Limb (tissue), 2 donors: ENCODE measurements at regions not wholly inside any gene's neighbourhood (a gene's known extent, or its start where the extent isn't known, plus 50 kb on each side); places are given as distances from the start of the nearest gene placed in this dataset.

Experiments used
- DNase-seq, 2 donors: peaks; one replicate each; pipeline ENCODE4 v3.0.0-alpha.2; 2016; ENCODE audit errors: extremely low spot score in 2 of 2

DNA sequence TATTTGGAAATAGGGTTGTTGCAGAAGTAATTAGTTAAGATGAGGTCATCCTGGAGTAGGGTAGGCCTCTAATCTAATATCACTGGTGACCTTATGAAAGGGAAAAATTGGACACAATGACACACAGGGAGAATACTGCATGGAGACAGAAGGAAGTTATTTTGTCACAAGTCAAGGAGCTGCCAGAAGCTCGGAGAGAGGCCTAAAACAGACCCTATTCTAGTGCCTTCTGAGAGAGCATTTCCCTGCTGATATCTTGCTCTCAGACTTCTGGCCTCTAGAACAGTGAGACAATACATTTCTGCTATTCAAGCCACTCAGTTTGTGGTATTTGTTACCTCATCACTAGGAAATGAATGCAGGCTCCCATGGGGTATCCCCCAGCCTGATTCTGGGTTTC is 332.9 kb downstream of the CSNK1G3 start:
- DNase-seq = no peak

GRCh38 chr5:123835421-123835820 is 323.4 kb downstream of the CSNK1G3 start:
- DNase-seq = no peak

GRCh38 chr5:123830575-123830974 is 318.6 kb downstream of the CSNK1G3 start:
- DNase-seq = no peak

DNA sequence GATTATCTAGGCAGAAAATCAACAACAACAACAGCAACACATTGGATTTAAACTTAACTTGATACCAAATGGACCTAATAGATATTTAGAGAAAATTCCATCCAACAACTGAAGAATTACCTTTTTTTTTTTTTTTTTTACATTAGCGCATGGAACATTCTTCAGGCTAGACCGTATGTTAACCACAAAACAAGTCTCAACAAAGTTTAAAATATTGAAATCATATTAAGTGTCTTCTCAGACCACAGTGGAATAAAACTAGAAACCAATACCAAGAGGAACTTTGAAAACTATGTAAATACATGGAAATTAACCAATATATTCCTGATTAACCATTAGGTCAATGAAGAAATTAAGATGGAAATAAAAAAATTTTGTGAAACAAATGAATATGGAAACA is 315.8 kb downstream of the CSNK1G3 start:
- DNase-seq = no peak

GRCh38 chr5:123819833-123820232 is 307.9 kb downstream of the CSNK1G3 start:
- peak in 1 of 2 donors; percentile 69 for DNase-seq

DNA sequence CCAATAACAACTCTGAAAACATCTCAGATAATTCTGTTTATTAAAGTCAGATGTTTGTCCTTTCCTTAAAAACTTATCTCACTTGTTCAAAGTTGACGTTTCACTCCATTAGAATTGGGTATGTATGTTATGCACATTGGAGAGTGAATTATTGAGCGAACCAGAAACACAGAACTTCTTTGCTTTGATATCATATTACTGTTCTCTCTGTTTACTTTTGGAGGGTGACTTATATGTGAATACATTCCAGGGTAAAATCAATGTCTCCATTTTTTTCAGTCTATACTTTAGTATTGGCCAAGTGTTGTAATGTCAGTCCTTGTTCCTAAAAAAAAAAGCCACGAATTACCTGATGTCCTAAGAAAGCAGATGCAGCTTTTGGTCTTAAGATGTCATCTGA is 307.4 kb downstream of the CSNK1G3 start:
- no peak for DNase-seq

DNA sequence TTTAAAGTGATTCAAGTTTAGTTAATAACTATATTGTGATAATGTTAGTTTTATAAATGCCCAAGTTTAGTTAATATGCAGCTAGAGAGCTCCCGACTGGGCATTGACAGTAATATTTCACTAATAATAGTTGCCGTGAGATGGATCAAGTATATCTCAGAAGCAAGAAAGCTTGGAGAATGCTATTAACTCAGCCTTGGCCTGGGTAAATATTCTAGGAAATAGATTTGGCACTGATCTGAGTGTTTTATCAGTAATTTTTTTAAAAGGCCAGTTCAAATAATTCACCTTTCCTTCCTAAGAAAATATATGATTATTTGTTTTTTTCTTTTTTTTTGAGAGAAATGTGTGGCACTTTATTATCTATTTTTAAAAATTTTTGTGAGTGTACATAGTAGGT is 305.3 kb downstream of the CSNK1G3 start:
- no peak for DNase-seq

GRCh38 chr5:123814801-123815470 is 303.0 kb downstream of the CSNK1G3 start:
- DNase-seq = no peak

- peak in 1 of 2 donors; percentile 39 for DNase-seq
These were observed 302.1 kb downstream of the CSNK1G3 start for GRCh38 chr5:123813937-123814624.

GRCh38 chr5:123813264-123813663 is 301.3 kb downstream of the CSNK1G3 start:
- no peak for DNase-seq

DNA sequence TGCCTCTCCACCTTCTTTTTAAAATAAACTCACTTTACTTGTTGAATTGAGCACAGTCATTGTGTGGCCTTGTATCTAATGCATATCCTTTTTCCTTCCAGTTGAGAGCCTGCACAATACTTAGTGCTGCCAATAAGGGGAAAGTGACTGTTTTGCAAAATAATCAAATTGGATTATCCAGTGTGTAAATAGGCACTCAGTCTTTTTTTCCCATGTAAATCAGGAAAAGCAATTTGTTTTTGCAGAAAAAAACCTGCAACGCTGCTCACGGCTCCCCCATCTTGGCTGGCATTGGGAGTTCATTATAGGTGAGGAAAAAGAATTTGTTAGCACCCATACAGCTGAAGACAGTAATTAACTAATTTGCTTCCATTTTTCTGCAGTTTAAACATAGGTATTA is 299.9 kb downstream of the CSNK1G3 start:
- DNase-seq = no peak

- DNase-seq = no peak
These were observed 298.9 kb downstream of the CSNK1G3 start for GRCh38 chr5:123810746-123811340.

DNA sequence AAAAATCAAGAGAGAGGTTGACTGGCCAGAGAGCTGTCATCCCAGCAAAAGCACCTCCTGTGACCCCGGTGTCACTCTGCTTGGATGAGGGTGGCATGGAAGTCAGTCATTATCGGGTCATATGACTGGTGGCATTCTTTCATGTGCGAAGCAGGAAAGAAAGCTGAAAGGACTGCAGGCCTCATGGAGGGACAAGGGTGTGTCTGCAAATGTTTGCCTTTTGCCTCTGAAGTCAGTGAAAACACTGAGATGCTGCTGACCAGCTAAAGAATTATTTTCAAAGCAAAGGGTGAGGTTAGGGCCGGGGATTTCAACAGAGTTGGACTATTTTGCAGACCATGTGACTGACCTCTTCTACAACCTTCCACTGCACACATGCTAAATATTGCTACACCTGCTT is 298.3 kb downstream of the CSNK1G3 start:
- no peak for DNase-seq

- DNase-seq = peak in 1 of 2 donors; percentile 43
These were observed 297.7 kb downstream of the CSNK1G3 start for GRCh38 chr5:123809594-123810221.

DNA sequence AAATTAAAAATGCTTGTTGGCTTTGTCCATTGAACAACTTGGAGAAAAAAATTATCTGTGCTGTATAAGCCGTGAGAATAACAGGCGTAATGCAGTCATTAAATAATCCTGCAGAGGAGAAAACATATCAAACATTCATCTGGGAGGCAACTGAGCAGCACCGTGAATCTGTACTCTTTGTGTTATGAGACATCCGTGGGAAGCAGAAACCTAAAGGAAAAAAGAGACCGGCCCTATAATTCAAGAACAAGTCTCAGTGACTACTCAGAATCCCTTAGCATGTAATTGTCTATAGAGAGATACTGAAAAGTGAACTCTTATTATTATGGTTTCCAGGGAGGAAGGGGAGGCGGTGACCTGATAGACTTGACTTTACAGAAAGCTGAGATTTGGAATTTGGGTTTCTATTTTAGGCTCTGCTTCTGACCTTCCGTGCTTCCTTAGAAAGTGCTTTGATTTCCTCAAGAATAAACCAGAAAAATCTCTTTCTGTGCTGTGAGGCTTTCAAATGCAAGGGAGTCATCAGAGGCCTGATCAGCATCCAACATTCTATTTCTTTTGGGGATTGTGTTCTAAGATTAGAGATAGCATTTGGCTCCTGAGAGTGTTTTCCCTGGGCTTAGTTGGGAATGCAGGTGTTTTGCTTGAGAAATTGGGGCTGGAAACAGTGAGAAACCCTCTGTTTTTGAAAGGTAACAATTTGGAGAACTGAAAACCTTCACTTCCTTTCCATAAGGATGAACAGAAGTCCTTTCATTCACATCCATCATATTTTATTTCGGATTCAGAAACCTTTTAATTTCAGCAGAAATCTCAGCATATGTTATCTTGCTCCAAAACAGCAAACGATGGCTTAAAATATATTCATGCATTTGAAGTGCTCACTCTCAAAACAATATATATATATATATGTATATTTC is 296.7 kb downstream of the CSNK1G3 start:
- DNase-seq = no peak

GRCh38 chr5:123807177-123807945 is 295.4 kb downstream of the CSNK1G3 start:
- DNase-seq = no peak

DNA sequence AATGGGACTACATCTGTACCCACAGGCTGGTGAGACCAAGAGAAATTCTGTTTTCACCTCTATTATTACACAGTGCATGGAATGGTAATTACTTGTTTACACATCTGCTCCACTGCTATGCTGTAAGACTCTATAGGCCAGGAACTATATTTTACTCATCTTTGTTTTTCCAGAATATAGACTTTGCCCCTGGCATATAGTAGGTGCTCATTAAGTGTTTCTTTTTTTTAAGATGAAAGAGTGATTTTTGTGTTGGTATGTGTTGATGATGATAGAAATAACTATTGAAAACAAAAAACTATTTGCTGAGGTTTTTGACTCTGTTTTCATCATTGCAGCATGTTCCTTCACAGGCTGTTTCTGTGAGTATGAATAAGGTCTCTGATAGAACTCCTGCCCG is 294.7 kb downstream of the CSNK1G3 start:
- no peak for DNase-seq

DNA sequence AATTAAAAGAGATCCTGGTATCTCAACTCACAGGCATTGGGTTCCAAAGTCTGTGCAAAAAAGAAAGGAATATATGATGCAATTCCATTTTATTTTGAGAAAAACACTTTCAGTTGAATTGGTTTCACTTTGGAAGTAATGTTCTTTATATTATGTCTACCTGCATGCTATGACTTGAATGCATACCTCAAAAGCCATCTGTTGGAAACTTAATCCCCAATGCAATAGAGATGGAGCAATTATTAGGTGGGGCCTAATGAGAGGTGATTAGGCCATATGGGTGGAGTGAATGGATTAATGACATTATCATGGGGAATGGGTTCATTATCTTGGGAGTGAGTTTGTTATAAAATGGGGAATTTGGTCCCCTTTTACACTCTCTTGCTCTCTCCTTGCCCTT is 293.3 kb downstream of the CSNK1G3 start:
- DNase-seq = no peak

GRCh38 chr5:123803359-123803758 is 291.4 kb downstream of the CSNK1G3 start:
- no peak for DNase-seq

DNA sequence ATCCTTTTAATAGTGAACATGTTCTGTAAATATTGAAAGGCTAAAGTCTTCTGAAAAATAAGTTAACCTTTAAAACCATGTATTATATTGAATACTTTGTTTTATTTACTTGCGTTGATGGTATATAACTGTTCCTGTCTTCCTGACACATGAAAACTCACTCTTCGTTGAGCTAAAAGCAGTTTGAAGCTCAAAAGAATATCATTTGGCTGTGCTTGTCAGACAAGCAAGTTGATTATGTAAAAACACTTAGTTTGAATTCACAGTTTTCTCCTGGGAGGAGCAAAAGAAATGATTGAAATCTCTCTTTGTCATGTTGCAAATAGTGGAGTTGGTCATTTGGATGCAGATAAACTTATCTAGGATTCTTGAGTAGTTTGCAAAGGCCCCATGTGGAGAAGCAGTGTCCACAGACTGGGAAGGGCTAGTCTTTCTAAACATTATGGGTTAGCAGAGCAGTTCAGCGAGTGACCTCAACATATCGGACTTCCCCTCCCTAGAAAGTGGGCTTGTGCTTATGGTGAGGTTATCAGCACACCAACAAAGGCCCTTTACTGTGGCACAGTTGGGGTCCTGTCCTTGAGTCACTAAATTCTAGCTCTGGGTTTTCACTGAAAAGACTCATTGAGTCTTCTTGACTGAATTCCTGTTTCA is 290.4 kb downstream of the CSNK1G3 start:
- no peak for DNase-seq
